ENCODE measurements at regions not wholly inside any gene's neighbourhood (a gene's known extent, or its start where the extent isn't known, plus 50 kb on each side); places are given as distances from the start of the nearest gene placed in this dataset.

- DNase-seq (ENCODE audit: low read depth, low spot score), result no peak
These were observed 559.0 kb upstream of the ZEB2 start for GRCh38 chr2:145078923-145079322.

DNA sequence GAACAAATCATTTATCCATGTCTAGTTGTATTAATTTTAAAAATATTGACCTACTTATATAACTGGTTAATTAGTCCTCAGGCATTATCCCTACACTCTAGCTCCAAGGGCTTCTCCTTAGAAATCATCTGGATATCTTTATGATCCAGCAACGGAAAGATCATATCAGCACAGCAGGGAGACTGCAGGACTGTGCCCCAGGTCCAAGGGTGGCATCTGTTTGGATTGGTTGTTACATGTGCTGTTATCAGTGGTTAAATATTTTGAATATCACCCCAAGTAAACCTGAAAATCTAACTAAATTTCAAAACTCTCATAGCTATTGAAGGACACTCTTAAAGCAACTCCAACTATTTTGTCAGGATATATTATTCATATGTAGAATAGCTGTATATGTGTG, 556.2 kb upstream of the ZEB2 start:
- no peak for DNase-seq (ENCODE audit: low read depth, low spot score)

DNA sequence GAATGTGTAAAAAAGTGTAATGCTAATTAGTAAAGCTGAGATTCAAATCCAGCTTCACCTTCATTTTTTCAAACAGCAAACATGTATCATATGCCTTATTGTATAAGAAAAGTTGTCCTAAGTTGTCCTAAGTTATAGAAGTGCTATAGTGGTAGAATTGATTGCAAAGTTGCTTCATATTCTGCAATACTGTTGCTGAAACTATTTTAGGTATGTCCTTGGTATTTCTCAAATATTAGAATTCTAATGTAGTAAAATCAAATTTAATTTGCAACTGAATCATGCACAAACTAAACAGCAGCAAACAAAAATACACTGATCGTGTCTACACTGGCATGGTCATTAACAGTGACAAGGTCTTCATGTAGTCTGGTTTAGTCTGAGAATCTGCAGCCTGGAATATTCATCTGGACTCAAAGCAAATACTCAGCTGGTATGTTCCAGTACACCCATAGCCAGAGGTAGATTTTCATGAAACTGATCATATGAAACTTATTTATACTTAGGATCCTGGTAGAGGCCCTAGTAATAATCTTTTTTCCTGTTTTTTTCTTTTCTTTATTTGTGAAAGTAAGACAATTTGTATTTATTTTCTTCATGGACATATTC, 555.6 kb upstream of the ZEB2 start:
- DNase-seq (ENCODE audit: low read depth, low spot score), result no peak

GRCh38 chr2:145070703-145071102, 550.8 kb upstream of the ZEB2 start:
- DNase-seq (ENCODE audit: low read depth, low spot score), result no peak

DNA sequence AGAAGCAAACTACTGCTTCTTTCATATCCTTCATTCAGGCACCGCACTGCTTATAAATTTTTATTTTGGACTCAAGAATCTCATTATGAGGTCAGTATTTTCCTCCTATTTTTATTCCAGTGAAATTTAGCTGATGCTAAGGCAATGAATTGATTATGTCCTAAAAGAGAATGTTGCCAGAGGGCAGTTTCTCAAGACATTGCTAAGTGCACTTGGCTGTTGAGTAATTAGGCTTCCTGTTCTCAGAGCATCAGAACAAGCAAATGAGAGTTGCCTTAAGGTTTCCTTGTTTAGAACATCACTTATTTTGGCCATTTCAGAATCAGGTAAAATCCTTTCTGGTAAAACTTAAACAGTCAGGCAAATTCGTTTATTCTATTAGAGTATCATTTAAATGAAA, 548.6 kb upstream of the ZEB2 start:
- DNase-seq (ENCODE audit: low read depth, low spot score), result no peak

DNA sequence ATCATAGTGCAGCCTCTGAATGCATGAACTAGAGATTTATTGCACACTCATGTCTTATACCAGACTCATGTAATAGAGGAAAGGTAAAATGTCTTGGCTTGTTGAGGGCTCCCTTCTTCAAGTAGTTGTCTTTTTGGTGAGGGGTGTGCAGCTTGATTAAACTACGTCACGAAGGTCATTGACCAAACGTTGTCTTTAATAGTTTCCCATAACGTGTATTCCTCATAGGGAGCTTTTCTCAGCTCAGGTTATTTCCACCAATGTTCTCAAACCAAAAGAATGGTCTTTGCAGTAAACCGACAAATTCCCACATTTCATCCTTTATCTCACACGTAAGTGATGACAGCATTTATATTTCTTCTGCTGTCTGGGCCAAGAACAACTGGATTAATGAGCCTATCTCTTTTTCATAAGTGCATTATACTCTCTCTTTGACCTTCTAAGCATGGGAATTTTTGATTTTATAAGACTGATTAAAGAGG, 547.7 kb upstream of the ZEB2 start:
- no peak for DNase-seq (ENCODE audit: low read depth, low spot score)

DNA sequence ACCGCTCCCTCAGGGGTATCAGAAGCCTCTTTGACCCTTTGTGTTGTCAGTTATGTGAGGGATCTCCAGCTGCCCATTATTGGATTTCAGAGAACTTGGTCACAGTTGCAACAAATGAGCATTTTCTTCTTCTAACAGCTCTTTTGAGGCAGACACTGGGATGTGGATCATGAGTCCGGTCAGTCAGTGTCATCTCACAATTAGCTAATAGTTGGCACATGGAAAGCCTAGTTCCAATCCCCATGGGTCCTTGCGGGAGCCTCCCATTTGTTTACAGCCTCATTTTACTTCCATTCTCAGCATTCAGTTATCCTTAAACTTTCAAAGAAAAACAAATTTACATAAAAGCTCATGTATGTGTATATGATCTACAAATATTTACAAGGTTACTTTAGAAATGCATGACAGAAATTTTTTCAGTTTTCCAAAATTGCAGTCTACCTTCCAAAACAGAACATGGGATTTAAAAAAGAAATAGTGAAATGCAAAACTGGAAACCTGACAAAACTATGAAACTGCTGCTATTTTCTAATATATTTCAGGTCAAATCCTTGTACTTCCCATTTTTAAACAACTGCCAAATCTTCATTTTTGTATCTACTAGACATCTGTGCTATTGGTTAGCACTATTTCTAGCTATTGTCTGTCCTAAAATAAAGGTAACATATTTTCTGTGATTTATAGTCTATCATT, 547.1 kb upstream of the ZEB2 start:
- no peak for DNase-seq (ENCODE audit: low read depth, low spot score)

DNA sequence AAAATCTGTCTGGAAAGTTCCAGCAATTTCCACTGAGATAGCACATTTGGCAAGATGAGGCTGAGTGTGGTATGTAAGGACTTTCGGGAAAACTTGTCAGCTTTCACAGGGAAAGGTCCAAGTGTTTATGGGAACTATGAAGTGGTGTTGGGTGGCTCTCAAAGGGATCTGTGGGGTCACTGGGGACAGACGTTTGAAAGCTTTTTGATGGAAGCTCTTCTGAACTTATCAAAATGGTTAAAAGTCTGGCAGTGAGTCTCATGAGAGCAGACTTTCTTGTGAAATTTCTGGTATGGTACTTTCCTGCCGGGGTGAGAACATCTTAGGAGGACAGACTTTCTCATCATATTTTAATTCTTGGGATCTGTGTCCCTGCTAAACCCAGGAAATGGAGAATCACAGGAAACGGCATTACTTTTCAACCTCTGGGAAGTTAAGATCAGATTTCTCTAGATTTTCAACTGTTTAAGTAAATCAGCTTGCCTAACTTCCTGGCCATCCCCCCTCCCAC, 546.3 kb upstream of the ZEB2 start:
- DNase-seq (ENCODE audit: low read depth, low spot score), result no peak

- no peak for DNase-seq (ENCODE audit: low read depth, low spot score)
These were observed 545.4 kb upstream of the ZEB2 start for GRCh38 chr2:145065342-145065741.

DNA sequence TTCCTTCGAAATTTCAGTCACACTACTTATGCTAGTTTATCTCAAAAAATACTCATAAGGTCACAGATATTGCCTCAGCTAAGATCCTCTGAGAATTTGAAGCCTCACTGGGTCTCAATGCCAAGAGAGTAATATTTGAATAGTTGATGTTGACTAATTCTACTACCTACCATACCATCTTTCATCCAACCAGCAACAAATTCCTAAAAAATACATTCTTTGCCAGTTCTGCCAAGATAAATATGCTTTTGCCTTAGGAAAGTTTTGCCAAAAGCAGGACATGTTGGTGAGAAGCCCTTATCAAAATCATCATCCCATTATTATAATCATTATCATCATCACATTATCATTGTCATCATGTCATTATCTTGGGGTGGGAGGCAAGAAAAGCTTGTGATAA, 544.6 kb upstream of the ZEB2 start:
- no peak for DNase-seq (ENCODE audit: low read depth, low spot score)

GRCh38 chr2:145060876-145061275, 541.0 kb upstream of the ZEB2 start:
- no peak for DNase-seq (ENCODE audit: low read depth, low spot score)

- no peak for DNase-seq (ENCODE audit: low read depth, low spot score)
These were observed 540.0 kb upstream of the ZEB2 start for GRCh38 chr2:145059914-145060313.

GRCh38 chr2:145059343-145059742, 539.4 kb upstream of the ZEB2 start:
- no peak for DNase-seq (ENCODE audit: low read depth, low spot score)

GRCh38 chr2:145058457-145058856, 538.5 kb upstream of the ZEB2 start:
- no peak for DNase-seq (ENCODE audit: low read depth, low spot score)

DNA sequence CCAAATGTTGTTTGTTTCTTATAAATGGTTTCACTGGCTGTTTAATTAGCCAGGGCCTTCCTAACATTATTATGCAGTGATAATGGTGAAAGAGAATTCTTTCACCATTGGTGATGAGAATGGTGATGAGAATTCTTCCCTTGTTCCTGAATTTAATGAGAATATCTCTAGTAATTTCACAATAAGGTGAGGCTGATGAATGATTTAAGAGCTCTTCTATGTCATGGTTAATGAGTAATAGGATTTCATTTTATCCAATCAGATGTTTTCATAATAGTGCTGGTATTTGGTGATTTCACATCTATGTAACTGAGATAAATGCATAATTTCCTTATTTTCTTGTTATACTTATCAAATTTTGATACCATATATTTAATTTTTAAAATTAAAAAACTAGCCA, 535.7 kb upstream of the ZEB2 start:
- DNase-seq (ENCODE audit: low read depth, low spot score), result no peak

- no peak for DNase-seq (ENCODE audit: low read depth, low spot score)
These were observed 530.2 kb upstream of the ZEB2 start for GRCh38 chr2:145050134-145050533.

DNA sequence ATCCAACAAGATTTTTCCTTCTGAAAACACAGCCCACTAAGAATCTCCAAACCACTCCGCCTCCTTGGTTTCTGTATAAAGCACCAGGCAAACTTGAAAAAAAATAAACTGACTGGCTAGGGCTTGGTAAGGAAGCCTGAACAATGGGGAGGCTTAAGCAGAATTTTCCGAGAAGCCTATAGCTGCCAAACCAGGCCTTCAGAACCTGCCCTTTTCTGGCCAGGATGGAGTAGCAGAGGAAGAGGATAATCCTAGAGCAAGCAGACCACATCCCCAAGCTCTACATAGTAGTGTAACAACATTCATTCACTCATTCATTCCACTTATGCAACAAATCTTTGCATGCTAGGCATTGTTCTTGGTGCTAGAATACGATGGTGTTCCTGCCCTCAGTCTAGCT, 529.6 kb upstream of the ZEB2 start:
- DNase-seq (ENCODE audit: low read depth, low spot score), result no peak

- DNase-seq (ENCODE audit: low read depth, low spot score), result no peak
These were observed 527.6 kb upstream of the ZEB2 start for GRCh38 chr2:145047554-145047953.

DNA sequence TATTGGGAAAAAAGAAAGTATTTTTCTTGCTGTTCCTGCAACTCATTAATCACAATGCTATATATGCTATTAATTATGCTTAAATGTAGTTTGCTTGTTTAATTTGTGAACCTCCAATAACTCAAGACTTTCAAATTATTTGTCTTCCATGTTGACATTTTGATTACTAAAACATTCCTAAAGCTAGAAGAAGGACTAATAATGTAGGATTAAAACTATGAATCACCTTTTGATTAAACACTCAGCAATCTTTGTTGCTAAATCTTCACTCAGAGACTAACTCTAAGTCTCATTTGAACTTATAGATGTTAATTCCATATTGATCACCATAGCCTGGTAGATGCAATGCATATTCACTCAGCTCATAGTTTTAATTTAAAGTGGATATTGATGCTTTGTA, 524.6 kb upstream of the ZEB2 start:
- DNase-seq (ENCODE audit: low read depth, low spot score), result no peak

GRCh38 chr2:145043399-145043834, 523.5 kb upstream of the ZEB2 start:
- DNase-seq (ENCODE audit: low read depth, low spot score), result no peak

- DNase-seq (ENCODE audit: low read depth, low spot score), result no peak
These were observed 521.8 kb upstream of the ZEB2 start for GRCh38 chr2:145041706-145042105.

DNA sequence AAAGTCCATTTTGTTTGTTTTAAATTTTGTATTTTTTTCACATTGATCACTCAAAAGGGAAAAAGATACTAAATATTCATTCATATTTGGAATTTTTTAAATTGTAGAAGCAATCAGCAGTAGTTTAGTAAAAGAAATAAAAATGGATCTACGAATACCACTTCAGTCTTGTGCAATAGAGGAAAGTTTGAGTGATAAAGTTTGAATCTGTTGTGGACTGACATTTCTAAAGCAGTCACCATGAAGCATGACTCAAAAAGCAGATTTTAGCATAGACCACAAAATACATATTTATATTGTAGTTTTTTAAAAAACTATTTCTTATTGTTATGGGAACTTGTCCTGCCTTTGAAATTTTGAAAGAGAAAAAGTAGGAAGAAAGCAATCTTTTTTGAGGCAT, 520.5 kb upstream of the ZEB2 start:
- DNase-seq (ENCODE audit: low read depth, low spot score), result no peak

- no peak for DNase-seq (ENCODE audit: low read depth, low spot score)
These were observed 518.2 kb upstream of the ZEB2 start for GRCh38 chr2:145038041-145038525.
